CD4-positive, CD25-positive, alpha-beta regulatory T cell (primary cell): ENCODE measurements at regions not wholly inside any gene's neighbourhood (a gene's known extent, or its start where the extent isn't known, plus 50 kb on each side); places are given as distances from the start of the nearest gene placed in this dataset.

Source experiments
- ATAC-seq, 2 donors: fragments of 150-1000 bp; cut with Tn5 transposase; one replicate each; pipeline ENCODE4 v1.10.0; 2021; ENCODE audit warnings: low read depth in 2 of 2, moderate number of reproducible peaks in 2 of 2, moderate library complexity in 1 of 2
- DNase-seq, 3 donors: peaks; one replicate each; pipeline versions ENCODE4 v3.0.0 to v3.0.0-alpha.2; 2012 to 2022; ENCODE audit warnings: mixed read lengths in 1 of 3
- H3K27ac ChIP-seq: one replicate; pipeline ENCODE4 v1.7.0; 2013; ENCODE audit warnings: mild to moderate bottlenecking, low read length; ENCODE audit not compliant: insufficient read depth, poor library complexity, severe bottlenecking
- H3K27me3 ChIP-seq: one replicate; pipeline ENCODE4 v1.7.0; 2013; ENCODE audit warnings: low read length; ENCODE audit not compliant: control insufficient read depth, insufficient read depth
- H3K36me3 ChIP-seq: one replicate; pipeline ENCODE4 v1.7.0; 2013; ENCODE audit warnings: mild to moderate bottlenecking, low read length, moderate library complexity; ENCODE audit not compliant: control insufficient read depth, insufficient read depth
- H3K4me1 ChIP-seq: 2 replicates; pipeline ENCODE4 v1.7.0; 2013; ENCODE audit warnings: mild to moderate bottlenecking, low read length; ENCODE audit not compliant: insufficient read depth, control insufficient read depth, poor library complexity, severe bottlenecking
- H3K4me3 ChIP-seq: one replicate; pipeline ENCODE4 v1.7.0; 2013; ENCODE audit warnings: low read depth, mild to moderate bottlenecking, low read length, moderate library complexity
- H3K9me3 ChIP-seq, 2 experiments: 1 replicate in 1 of 2; 2 replicates in 1 of 2; pipeline ENCODE4 v1.7.0; 2013; ENCODE audit warnings: low read length in 2 of 2, mild to moderate bottlenecking in 1 of 2, moderate library complexity in 1 of 2; ENCODE audit not compliant: control insufficient read depth in 2 of 2
- H3K27ac Mint-ChIP-seq, 3 donors: one replicate each; pipeline ENCODE4 v1.8.0; 2020 to 2022; ENCODE audit warnings: mild to moderate bottlenecking in 3 of 3, mixed read lengths in 3 of 3, moderate library complexity in 2 of 3
- H3K27me3 Mint-ChIP-seq: one replicate; pipeline ENCODE4 v1.8.0; 2022; ENCODE audit warnings: mild to moderate bottlenecking, mixed read lengths
- H3K36me3 Mint-ChIP-seq: one replicate; pipeline ENCODE4 v1.8.0; 2020; ENCODE audit warnings: mixed read lengths
- H3K4me1 Mint-ChIP-seq, 4 donors: one replicate each; pipeline ENCODE4 v1.8.0; 2020 to 2022; ENCODE audit warnings: mixed read lengths in 4 of 4, mild to moderate bottlenecking in 1 of 4
- H3K4me3 Mint-ChIP-seq, 4 donors: one replicate each; pipeline ENCODE4 v1.8.0; 2020 to 2022; ENCODE audit warnings: mild to moderate bottlenecking in 4 of 4, mixed read lengths in 4 of 4, moderate library complexity in 3 of 4
- H3K9me3 Mint-ChIP-seq, 7 donors: one replicate each; pipeline ENCODE4 v1.8.0; 2020 to 2022; ENCODE audit warnings: mixed read lengths in 7 of 7, mild to moderate bottlenecking in 3 of 7, moderate library complexity in 2 of 7

DNA sequence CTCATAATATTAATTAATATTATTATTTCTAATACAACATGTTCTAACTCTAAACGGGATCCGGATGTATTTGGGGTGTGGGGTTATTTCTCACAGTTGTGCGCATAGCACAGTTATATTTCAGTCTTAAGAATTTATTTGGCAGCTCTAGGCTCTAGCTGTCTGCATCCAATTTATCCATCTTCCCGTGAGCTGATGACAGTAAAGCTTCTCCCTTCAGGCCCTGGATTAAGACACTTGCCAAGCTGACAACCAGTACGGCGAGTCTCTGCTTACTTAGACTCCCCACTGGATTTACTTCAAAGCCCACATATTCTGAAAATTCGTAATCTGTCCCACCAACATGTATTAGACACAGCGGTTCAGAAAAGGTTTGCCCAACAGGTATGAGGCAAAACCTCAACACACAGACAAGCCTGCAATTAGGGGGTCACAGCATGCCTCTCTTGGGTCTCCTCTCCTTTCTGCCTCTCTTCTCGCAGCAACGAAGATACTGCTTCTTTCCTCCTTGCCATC is 232.9 kb upstream of the TMTC1 start:
- H3K4me1 Mint-ChIP-seq, result no peaks in the 10 kb centered on the region
- no peak overlapping the region for H3K4me3 ChIP-seq
- no peak overlapping the region for H3K27ac ChIP-seq
- H3K36me3 ChIP-seq, result no peaks in the 10 kb centered on the region
- H3K27ac Mint-ChIP-seq, result no peak overlapping the region
- H3K9me3 Mint-ChIP-seq, result peaks cover 0 to 3% (median 0%) of the 10 kb centered on the region in 7 donors
- no peaks in the 10 kb centered on the region for H3K9me3 ChIP-seq
- no peaks in the 10 kb centered on the region for H3K27me3 ChIP-seq
- H3K4me1 ChIP-seq, result no peaks in the 10 kb centered on the region
- ATAC-seq (no peak), DNase-seq (no peak)
- no peaks in the 10 kb centered on the region for H3K36me3 Mint-ChIP-seq
- H3K4me3 Mint-ChIP-seq, result no peak overlapping the region
- no peaks in the 10 kb centered on the region for H3K27me3 Mint-ChIP-seq

DNA sequence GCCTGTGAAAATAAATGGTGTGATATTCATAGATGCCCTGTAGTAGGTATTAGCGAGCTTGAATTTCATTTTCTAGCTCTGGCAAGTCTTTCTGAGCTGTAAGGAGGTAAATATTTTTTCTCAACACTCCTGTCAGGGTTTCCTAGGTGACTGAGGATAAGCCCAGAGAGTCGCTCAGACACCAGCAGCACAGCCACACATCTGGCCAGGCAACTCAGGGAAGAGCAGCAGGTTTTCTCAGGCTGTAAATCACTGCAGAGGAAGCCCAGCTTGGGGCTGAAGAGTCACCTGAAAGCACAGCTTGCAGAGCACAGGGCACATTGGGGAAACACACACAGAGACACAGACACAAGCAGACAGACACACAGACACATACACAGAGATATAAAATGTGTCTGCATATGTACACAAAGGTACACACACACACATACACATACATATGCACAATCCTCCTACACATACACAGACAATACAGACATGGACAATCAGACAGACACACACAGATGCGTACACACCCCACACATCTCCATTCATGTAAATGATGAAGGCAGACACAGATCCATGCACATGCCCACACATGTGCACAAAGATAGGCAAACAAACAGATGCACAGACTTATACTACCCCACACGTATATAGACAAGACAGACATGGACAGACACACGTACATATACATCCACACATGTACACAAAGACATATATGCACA is 232.0 kb upstream of the TMTC1 start:
- Histone ChIP-seq H3K9me3 (no peaks in the 10 kb centered on the region), H3K27ac (no peak overlapping the region), H3K4me3 (no peak overlapping the region), H3K4me1 (no peaks in the 10 kb centered on the region), H3K27me3 (no peaks in the 10 kb centered on the region), H3K36me3 (no peaks in the 10 kb centered on the region)
- ATAC-seq (no peak), DNase-seq (no peak)
- Mint-ChIP-seq H3K4me3 (no peak overlapping the region), H3K4me1 (no peaks in the 10 kb centered on the region), H3K9me3 (peaks cover 0 to 3% (median 0%) of the 10 kb centered on the region in 7 donors), H3K36me3 (no peaks in the 10 kb centered on the region), H3K27ac (no peak overlapping the region), H3K27me3 (no peaks in the 10 kb centered on the region)

DNA sequence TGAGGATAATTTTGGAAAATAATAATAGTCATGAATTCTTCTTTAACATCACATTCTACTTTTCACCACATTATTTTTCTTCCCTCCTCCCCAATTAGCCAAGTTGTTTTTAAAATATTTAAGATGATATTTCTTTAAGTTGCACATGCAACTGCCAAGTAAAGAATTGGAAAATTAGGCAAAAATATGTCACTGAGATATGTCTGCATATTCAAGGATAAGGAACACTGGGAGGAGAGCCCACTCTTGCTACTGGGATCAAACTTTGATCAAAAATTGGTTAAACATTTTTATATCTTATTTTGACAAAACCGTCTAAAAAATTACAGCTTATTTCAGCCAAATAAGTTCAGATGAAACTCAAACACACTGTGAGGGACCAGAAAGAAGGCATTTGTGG is 231.2 kb upstream of the TMTC1 start:
- no peak for DNase-seq
- no peak overlapping the region for H3K4me3 Mint-ChIP-seq

GRCh38 chr12:30012816-30013450 is 229.2 kb upstream of the TMTC1 start:
- no peak overlapping the region for H3K27ac ChIP-seq
- ATAC-seq (no peak), DNase-seq (no peak)
- no peaks in the 10 kb centered on the region for H3K9me3 Mint-ChIP-seq
- no peaks in the 10 kb centered on the region for H3K36me3 ChIP-seq
- H3K9me3 ChIP-seq, result no peaks in the 10 kb centered on the region
- no peaks in the 10 kb centered on the region for H3K4me1 ChIP-seq
- no peaks in the 10 kb centered on the region for H3K27me3 Mint-ChIP-seq
- H3K36me3 Mint-ChIP-seq, result no peaks in the 10 kb centered on the region
- H3K27me3 ChIP-seq, result no peaks in the 10 kb centered on the region
- H3K4me3 Mint-ChIP-seq, result no peak overlapping the region
- no peaks in the 10 kb centered on the region for H3K4me1 Mint-ChIP-seq
- H3K4me3 ChIP-seq, result no peak overlapping the region
- no peak overlapping the region for H3K27ac Mint-ChIP-seq

More for the DNA sequence above, 231.2 kb upstream of the TMTC1 start:
- no peaks in the 10 kb centered on the region for H3K27me3 Mint-ChIP-seq
- Histone ChIP-seq H3K27me3 (no peaks in the 10 kb centered on the region), H3K4me1 (no peaks in the 10 kb centered on the region), H3K4me3 (no peak overlapping the region), H3K36me3 (no peaks in the 10 kb centered on the region), H3K9me3 (no peaks in the 10 kb centered on the region), H3K27ac (no peak overlapping the region)
- no peaks in the 10 kb centered on the region for H3K4me1 Mint-ChIP-seq
- peaks cover 0 to 2% (median 0%) of the 10 kb centered on the region in 7 donors for H3K9me3 Mint-ChIP-seq
- H3K27ac Mint-ChIP-seq, result no peak overlapping the region
- ATAC-seq, result no peak
- no peaks in the 10 kb centered on the region for H3K36me3 Mint-ChIP-seq

DNA sequence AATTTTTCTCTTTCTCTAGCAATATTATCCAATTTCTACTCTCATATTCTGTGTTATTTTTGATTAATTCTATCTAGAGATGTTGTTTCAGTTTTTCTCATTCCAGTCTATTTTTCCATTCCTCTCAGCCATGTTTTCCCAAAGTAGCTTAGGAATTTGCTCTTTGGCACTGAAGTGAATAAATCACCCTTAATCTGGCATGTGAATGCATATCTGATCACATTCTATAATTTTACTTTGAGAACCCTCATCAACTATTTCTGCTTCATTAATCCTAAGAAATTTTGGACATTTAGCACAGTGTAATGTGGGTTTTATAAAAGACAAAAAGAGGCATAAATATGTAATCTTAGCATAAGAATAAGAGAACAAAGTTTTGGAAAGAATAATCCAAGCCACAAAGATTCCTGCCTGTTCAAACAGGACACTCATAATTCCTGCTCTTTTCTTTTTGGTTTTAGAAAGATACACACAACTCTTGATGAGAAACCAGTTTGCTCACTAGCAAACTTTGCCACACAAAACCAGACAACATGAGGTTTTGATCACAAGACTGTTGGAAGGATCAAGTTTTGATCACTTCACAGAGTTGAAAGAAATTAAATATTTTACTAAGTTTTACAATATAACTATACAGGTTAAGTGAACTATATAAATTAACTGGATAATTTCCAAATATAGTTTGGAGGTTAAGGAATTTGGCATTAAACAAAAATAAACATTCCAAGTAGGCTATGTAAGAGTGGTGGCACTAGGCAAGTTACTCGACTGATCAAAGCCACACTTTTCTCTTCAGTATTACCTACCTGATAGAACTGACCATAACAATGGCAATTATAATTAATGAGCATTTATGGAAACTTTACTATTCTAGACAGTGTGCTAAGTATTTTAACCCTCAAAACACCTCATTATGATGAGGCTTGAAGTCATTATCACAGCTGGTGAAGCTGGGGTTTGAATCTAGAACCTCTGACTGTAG is 226.6 kb upstream of the TMTC1 start:
- Histone ChIP-seq H3K36me3 (no peaks in the 10 kb centered on the region), H3K27ac (no peak overlapping the region)

GRCh38 chr12:30006021-30006420 is 222.3 kb upstream of the TMTC1 start:
- Mint-ChIP-seq H3K4me1 (no peaks in the 10 kb centered on the region), H3K27me3 (no peaks in the 10 kb centered on the region), H3K36me3 (no peaks in the 10 kb centered on the region), H3K27ac (no peak overlapping the region), H3K4me3 (no peak overlapping the region), H3K9me3 (peaks cover 0 to 4% (median 0%) of the 10 kb centered on the region in 7 donors)
- Histone ChIP-seq H3K4me3 (no peak overlapping the region), H3K36me3 (no peaks in the 10 kb centered on the region), H3K9me3 (no peaks in the 10 kb centered on the region), H3K4me1 (no peaks in the 10 kb centered on the region), H3K27ac (no peak overlapping the region), H3K27me3 (no peaks in the 10 kb centered on the region)
- DNase-seq (no peak), ATAC-seq (no peak)

More for the DNA sequence above, 226.6 kb upstream of the TMTC1 start:
- Histone ChIP-seq H3K27me3 (no peaks in the 10 kb centered on the region), H3K4me1 (no peaks in the 10 kb centered on the region), H3K9me3 (no peaks in the 10 kb centered on the region), H3K4me3 (no peak overlapping the region)
- Mint-ChIP-seq H3K36me3 (no peaks in the 10 kb centered on the region), H3K27ac (no peak overlapping the region), H3K9me3 (peaks cover 0 to 2% (median 0%) of the 10 kb centered on the region in 7 donors), H3K4me3 (no peak overlapping the region), H3K27me3 (no peaks in the 10 kb centered on the region), H3K4me1 (no peaks in the 10 kb centered on the region)
- no peak for DNase-seq
- ATAC-seq, result no peak

- H3K4me1 Mint-ChIP-seq, result no peaks in the 10 kb centered on the region
- no peaks in the 10 kb centered on the region for H3K27me3 Mint-ChIP-seq
- no peak overlapping the region for H3K4me3 Mint-ChIP-seq
- no peaks in the 10 kb centered on the region for H3K27me3 ChIP-seq
- DNase-seq (no peak), ATAC-seq (no peak)
- no peaks in the 10 kb centered on the region for H3K36me3 ChIP-seq
- H3K27ac ChIP-seq, result no peak overlapping the region
- H3K4me1 ChIP-seq, result no peaks in the 10 kb centered on the region
- H3K4me3 ChIP-seq, result no peak overlapping the region
- no peaks in the 10 kb centered on the region for H3K9me3 ChIP-seq
- H3K27ac Mint-ChIP-seq, result no peak overlapping the region
- H3K9me3 Mint-ChIP-seq, result peaks cover 0 to 4% (median 2%) of the 10 kb centered on the region in 7 donors
- no peaks in the 10 kb centered on the region for H3K36me3 Mint-ChIP-seq
Observed at GRCh38 chr12:30003321-30003720, 219.6 kb upstream of the TMTC1 start.
